OCI-M2 (cell line): ENCODE measurements at regions not wholly inside any gene's neighbourhood (a gene's known extent, or its start where the extent isn't known, plus 50 kb on each side); places are given as distances from the start of the nearest gene placed in this dataset.
"Not testable (repeated sequence)": the region's sequence is repeated elsewhere in the genome, so short reads cannot be mapped to it uniquely, and the experiment has no call there.

Source experiments
- DNase-seq: peaks from one replicate; lab custom pipeline; 2025; ENCODE audit not compliant: unreplicated experiment; lab: John Stamatoyannopoulos, UW

DNA sequence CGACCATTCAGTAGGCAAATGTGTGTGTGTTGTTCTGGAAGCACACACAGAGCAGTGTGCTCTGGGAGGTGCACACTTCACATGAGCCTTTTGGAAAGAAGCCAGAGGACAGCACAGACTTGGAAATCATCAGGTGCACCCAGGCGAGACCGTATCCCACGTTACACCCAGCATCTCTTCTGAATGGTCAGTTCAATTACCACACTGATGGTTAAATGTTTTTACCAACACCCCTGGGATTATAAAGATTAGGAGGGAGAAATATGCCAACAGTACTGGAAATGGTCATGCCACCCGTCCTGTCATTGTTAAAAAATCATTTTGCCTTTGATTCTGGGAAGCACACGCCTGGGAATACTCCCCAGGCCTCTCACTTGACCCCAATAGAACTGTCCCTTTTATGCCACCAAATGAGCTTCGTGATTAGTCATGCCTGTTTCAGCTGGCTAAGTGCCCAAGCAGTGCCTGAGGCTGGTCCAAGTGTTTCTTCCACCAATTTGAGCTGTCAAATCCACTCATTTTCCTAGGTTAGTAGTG, 183.7 kb downstream of the NRP2 start:
- no peak for DNase-seq

DNA sequence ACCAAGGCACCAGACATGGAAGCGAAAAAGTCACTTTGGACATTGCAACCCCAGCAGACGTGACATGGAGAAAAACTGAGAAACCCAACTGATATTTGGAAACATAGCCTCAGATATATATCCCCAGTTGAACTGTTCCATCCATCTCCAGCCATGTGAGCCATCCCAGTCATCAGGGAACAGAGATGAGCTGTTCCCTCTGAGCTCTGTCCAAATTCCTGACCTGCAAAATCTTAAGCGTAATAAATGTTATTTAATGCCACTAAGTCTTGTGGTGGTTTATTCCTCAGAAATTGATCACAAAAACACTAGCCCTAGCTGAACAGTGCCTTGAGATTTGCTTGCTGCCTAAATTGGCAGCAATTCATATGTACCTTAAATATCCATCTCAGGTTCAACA, 182.8 kb downstream of the NRP2 start:
- no peak for DNase-seq

DNA sequence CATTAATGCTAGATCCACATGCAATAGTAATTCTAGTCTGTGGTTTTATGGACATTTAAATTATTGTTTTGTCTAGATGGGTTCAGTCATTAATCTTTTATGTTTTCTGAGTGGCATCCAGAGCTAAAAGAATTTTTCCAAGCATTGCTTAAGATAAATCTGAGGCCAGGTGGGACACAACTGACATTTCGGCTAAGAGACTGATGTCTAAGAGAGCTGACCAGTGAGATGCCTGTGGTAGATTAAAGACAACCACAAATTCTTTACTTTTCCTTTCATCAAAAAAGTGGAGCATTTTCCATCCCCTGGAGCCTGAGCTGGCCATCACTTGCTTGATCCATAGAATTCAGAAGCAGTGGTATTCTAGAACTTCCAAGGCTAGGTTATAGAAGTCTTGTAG, 182.2 kb downstream of the NRP2 start:
- DNase-seq = no peak

DNA sequence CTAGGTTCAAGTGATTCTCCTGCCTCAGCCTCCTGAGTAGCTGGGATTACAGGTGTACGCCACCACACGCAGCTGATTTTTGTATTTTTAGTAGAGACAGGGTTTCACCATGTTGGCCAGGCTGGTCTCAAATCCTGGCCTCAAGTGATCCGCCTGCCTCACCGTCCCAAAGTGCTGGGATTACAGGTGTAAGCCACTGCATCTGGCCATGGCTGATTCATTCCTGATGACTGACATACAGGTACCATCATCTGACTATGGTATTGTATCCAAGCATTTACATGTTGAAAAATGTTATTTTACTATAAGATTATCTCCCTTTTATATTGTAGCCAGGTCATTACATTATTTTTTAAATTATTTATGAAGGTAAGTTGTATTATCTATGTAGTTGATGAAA, 180.5 kb downstream of the NRP2 start:
- DNase-seq = not testable (repeated sequence)

DNA sequence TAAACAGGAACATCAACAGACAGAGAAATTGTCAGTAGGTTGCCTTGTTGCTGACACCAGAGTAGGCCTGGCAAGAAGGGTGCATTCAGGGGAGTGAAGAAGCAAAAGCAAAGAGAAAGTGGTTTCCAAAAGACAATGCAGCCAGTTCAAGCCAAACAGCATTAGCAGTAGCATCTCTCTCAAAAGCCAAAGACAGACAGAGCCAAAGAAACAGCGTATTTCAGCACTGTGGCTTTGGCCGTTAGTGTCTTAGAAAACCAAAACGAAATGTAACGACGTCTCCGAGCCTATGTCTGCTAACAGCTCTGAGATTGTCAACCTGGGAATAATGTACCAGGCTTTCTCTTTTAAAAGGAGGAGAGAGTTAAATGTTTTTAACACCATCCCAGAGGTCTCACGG, 178.6 kb downstream of the NRP2 start:
- DNase-seq = no peak

DNA sequence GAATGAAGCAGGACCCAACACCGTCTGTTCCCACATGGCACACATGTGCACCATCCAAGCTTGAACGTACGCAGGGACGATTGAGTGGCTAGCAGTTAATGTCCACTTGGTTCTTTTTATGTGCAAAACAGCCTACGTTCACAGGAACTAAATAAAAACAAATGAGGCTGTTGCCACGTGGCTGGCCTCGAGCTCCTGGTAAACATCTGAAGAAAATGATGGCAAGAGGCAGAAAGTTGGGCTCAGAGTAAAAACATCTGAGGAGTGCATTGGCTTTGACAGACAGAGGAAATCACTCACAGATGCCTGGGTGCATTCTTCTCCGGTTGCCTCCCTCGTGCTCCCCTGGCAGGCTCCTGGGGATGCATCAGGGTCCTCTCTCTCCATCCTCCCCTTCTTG, 177.9 kb downstream of the NRP2 start:
- no peak for DNase-seq

DNA sequence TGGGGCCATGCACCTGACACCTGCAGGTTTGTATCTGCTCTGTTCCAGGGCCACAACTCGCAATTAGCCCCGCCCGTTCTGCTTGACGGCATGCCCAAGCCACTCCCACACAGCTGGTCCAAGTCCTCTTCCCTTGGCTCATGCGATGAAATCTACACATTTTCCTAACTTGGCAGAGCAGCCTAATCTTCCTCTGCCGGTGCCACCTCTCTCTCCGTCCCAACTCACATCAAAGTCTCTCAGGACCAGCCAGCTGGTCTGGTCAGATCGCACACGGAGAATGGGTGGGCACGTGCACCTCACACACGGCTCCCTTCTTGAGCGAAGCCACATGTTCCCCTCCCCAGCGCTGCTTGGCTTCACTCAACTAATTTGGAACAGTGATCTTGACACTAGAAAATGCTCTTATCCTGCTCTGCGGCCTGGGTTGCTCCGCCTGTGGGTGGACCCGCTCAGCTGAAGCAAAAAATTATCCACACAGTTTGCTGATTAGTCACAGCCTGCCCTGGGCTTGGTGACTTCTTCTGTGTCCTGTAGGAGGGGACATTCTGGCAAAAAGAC, 176.7 kb downstream of the NRP2 start:
- no peak for DNase-seq

DNA sequence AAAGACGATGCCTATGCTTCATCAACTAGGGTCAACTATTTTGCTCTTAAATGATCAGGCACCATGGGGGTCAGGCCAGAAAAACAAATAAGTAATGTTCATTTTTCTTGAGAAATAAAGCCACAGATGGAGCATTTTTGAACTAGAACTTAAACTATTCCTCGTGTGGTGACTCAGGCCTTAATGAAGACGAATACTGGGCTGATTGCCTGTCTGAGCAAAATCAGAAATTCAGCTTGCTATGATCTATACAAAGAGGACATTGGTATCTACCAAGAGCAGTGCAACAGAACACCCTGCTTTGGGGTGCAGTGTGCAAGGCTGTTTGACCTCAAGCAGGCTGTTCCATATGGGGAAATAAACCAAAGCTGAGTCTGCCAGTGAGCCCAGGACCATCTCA, 176.0 kb downstream of the NRP2 start:
- DNase-seq = no peak

DNA sequence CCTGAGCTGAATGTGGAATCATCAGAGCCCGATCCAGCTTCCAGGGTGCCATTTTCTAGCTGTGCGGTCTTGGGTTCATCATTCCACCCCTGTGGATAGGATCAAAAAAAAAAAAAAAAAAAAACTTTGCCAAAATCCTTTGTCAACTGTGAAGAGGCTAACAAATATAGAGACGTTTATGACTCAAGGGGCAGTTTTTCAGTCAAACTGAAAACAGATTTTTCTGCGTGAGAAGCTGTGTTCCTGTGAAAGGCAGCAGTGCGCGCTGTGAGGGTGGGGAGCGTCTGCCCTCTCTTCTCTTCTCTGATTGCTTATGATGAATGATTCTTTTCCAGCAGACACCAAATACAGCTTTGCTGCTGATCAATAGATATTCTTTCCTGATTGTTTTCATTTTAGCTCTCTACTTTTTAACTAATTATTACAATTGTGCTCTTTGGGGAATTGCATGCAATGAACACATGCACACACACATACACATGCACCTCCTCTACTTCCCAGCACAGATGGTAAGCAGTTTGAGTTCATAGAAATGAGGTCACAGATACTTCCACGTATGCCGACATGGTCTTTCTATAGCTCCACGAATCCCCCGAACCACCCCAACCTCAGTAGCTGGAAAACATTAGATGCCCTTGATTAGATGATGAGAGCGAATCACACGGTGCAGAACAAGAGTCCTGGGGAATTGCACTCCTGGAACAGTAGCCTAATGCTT, 175.4 kb downstream of the NRP2 start:
- DNase-seq = no peak

DNA sequence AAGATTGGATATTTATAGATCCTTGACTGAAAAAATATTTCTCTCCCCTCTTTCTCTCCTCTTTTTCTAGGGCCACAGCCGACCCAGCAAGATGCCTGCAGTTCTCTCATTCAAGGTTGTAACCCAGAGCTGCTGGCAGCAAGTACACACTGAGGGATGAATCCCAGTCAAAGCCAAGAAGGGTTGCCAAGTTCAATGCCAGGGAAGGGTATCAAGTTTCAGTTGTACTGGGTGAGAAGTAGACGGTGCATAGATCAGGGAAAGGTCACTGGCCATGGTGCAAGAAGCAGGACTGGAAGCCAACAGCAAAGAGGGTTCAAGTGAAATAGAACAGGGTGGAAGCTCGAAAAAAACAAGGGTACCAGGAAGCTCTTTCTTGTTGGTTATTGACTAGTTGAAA, 170.2 kb downstream of the NRP2 start:
- DNase-seq = no peak

DNA sequence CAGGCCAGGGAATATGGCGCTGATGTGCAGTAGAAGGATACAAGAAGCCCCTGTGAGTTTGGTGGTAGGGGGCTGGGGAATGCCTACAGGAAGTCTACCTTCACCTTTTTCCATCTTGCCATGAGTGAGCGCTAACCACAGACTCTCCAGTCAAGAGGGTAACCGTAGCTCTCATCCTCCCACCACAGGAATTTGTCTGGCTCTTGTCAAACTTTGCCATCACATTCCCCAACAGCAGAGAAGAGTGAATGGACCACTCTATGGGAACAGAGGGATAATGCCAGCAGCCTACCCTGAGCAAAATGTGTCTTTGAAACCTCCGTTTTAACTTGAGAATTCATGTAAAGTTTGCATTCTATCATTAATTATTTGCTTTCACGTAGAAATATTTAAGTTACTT, 168.3 kb downstream of the NRP2 start:
- DNase-seq = no peak

DNA sequence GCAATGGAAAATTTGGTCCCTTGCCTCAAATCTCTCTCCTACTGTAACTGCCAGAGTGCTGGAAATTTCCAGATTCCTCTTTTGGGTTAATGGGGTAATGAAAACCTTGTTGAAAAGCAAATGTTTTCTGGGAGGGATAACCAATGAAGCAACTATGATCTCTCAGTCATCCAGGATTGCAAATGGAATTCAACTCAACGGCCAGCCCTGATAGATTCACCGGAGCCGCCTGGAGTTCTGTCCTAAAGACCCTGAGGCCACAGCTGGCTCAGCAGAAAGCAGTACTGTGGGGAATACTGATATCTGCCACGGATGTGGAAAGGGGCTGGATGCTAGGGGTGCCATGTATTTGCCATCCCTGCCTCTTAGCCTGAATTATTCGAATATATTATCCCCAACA, 167.8 kb downstream of the NRP2 start:
- no peak for DNase-seq

DNA sequence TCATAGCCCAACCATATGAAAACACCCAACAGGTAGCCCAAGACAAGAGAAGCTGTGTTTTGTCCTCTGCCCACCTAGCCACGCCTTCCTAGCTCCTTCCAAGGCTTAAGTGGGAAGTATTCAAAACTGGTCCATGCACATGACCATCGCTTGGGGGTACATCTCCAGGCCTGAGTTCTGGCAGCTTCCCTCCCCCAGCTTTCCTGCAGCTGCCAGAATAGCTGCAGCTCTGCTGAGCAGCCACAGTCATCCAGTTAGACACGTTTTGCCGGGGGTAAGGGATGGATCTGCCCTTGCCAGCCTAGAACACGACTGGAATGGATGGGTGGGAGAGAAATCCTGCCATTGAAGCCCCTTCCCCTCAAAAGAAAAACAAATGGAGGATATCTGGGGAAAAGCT, 166.8 kb downstream of the NRP2 start:
- DNase-seq = no peak

DNA sequence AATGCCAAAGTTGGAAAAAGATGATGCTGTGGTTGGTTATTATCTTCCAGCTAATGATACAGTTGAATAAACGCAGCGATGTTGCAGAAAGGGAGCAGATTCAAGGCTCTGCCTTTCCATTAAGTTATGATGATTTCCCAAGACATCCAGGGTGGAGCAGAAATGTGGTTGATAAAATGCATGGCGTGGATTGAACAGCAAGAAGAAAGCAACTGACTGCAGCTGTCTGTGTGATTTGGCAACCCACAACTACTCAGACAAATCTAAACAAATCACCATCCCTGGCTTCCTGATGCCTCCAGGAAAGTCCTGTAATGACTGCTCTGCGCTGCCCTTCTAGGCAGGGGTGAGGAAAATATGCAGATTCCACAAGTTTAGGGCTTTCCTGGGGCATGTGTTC, 166.3 kb downstream of the NRP2 start:
- DNase-seq = no peak
